ENCODE measurements at regions not wholly inside any gene's neighbourhood (a gene's known extent, or its start where the extent isn't known, plus 50 kb on each side); places are given as distances from the start of the nearest gene placed in this dataset.
"Not testable (repeated sequence)": the region's sequence is repeated elsewhere in the genome, so short reads cannot be mapped to it uniquely, and the experiment has no call there.

DNA sequence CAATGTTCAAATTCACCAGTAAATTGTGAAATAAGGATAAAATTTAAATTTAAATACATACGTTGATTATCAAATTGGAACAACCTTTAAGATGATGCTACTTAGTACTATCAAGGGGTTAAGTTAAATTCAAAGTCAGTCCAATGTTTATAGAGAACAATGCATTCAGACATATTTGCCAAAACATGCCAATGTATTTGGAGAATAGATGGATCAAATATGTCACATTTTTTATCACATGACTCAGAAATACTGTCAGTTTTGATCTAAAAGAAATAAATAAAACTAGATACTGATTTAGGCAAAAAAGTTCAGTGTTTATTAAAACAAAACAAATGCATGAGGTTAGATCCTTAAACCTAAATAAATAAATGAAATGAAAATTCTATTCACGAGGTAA, 281.2 kb downstream of the SLITRK5 start:
- Histone ChIP-seq H3K9me3 (ENCODE audit: control insufficient read depth, low read length) (no peaks in the 10 kb centered on the region), H3K36me3 (ENCODE audit: control insufficient read depth, insufficient read depth, low read length) (no peaks in the 10 kb centered on the region), H3K27ac (ENCODE audit: insufficient read depth, low read length, poor library complexity, severe bottlenecking) (no peak overlapping the region), H3K4me1 (ENCODE audit: control insufficient read depth, insufficient read depth, low read length, poor library complexity, severe bottlenecking) (no peaks in the 10 kb centered on the region), H3K27me3 (replicated peaks; ENCODE audit: control insufficient read depth, insufficient read depth, low read length, poor library complexity, severe bottlenecking) (no peaks in the 10 kb centered on the region), H3K4me3 (ENCODE audit: insufficient read depth, low read depth, low read length, poor library complexity, severe bottlenecking) (no peak overlapping the region)
- no peak for DNase-seq

DNA sequence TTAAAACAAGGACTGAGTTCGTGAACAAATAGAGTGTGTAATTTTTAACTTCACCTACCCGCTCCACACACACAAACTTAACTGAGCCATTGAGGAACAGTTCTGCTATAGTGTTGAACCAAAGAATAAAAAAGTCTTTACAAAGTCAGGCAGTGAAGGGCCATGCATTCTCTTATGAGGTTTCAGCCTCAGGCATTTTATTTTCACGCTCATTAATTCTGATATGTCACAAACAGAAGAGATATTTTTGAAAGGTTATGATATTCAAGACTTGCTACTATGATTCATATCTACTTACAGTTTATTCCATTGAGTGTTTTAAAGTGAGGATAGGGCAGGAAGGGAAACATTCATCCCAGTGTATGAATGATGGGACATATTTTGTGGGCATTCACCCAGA, 282.2 kb downstream of the SLITRK5 start:
- DNase-seq: no peak
- Histone ChIP-seq H3K36me3 (ENCODE audit: control insufficient read depth, insufficient read depth, low read length) (no peaks in the 10 kb centered on the region), H3K4me3 (ENCODE audit: insufficient read depth, low read depth, low read length, poor library complexity, severe bottlenecking) (no peak overlapping the region), H3K4me1 (ENCODE audit: control insufficient read depth, insufficient read depth, low read length, poor library complexity, severe bottlenecking) (no peaks in the 10 kb centered on the region), H3K27ac (ENCODE audit: insufficient read depth, low read length, poor library complexity, severe bottlenecking) (no peak overlapping the region), H3K27me3 (replicated peaks; ENCODE audit: control insufficient read depth, insufficient read depth, low read length, poor library complexity, severe bottlenecking) (no peaks in the 10 kb centered on the region), H3K9me3 (ENCODE audit: control insufficient read depth, low read length) (no peaks in the 10 kb centered on the region)

DNA sequence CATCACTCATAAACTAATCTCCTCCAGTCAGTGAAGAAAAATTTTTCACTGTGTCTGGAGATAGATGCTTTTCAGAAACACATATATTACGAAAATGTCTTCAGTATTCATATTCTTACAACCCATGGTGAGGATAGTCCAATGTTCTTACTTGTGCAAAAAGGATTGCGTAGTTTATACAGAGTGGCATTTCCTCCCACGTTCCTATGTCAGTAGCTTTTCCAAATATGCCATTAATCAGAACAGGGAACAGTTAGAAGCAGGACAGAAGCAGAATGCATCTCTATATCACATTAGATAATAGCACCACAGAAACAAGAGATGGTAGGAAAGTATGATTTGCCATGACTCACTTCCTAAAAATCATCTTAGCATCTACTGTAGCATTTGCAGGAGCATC, 282.9 kb downstream of the SLITRK5 start:
- H3K4me1 ChIP-seq (ENCODE audit: control insufficient read depth, insufficient read depth, low read length, poor library complexity, severe bottlenecking): no peaks in the 10 kb centered on the region
- no peak for DNase-seq

DNA sequence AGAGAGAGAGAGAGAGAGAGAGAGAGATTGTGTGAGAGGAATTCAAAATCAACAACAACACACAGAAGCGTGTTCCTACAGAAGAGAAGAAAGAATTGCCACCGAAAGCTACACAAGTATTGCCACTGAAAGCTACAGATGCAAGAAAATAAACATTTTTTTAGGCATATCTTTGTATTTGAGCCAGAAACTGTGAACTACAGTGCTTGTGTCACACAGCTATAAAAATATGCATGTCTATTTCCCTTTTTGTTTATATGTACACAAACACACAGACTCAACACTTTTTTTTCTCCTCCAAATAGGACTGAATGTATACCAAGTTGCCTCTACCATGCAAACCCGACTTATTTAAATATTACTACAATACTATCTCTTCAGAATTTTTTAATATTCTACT, 290.4 kb downstream of the SLITRK5 start:
- Histone ChIP-seq H3K4me3 (ENCODE audit: insufficient read depth, low read depth, low read length, poor library complexity, severe bottlenecking) (no peak overlapping the region), H3K27me3 (replicated peaks; ENCODE audit: control insufficient read depth, insufficient read depth, low read length, poor library complexity, severe bottlenecking) (no peaks in the 10 kb centered on the region), H3K27ac (ENCODE audit: insufficient read depth, low read length, poor library complexity, severe bottlenecking) (no peak overlapping the region), H3K36me3 (ENCODE audit: control insufficient read depth, insufficient read depth, low read length) (no peaks in the 10 kb centered on the region), H3K4me1 (ENCODE audit: control insufficient read depth, insufficient read depth, low read length, poor library complexity, severe bottlenecking) (no peaks in the 10 kb centered on the region), H3K9me3 (ENCODE audit: control insufficient read depth, low read length) (no peaks in the 10 kb centered on the region)
- no peak for DNase-seq

More for the DNA sequence above, 282.9 kb downstream of the SLITRK5 start:
- no peak overlapping the region for H3K4me3 ChIP-seq (ENCODE audit: insufficient read depth, low read depth, low read length, poor library complexity, severe bottlenecking)
- no peaks in the 10 kb centered on the region for H3K27me3 ChIP-seq (replicated peaks; ENCODE audit: control insufficient read depth, insufficient read depth, low read length, poor library complexity, severe bottlenecking)
- H3K27ac ChIP-seq (ENCODE audit: insufficient read depth, low read length, poor library complexity, severe bottlenecking): no peak overlapping the region
- no peaks in the 10 kb centered on the region for H3K36me3 ChIP-seq (ENCODE audit: control insufficient read depth, insufficient read depth, low read length)
- H3K9me3 ChIP-seq (ENCODE audit: control insufficient read depth, low read length): no peaks in the 10 kb centered on the region

DNA sequence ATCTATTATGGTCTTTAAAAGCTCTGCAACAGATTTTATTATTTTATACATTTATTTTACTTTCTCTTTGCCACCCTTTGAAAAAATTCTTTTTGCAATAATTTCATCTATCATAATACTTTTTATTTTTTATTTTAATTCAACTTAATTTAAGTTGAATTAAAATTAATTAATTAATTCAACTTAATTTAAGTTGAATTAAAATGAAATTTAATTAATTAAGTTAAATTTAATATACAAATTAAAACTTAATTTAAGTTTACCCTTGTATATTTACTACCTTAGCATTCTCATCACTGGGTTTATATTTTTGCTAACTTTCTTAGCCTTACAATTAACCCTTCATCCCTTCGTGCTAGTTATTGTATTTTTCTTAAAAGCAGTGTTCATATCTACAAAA, 301.4 kb downstream of the SLITRK5 start:
- no peaks in the 10 kb centered on the region for H3K4me1 ChIP-seq (ENCODE audit: control insufficient read depth, insufficient read depth, low read length, poor library complexity, severe bottlenecking)
- no peaks in the 10 kb centered on the region for H3K9me3 ChIP-seq (ENCODE audit: control insufficient read depth, low read length)
- no peak overlapping the region for H3K27ac ChIP-seq (ENCODE audit: insufficient read depth, low read length, poor library complexity, severe bottlenecking)
- H3K4me3 ChIP-seq (ENCODE audit: insufficient read depth, low read depth, low read length, poor library complexity, severe bottlenecking): no peak overlapping the region
- DNase-seq: no peak
- no peaks in the 10 kb centered on the region for H3K27me3 ChIP-seq (replicated peaks; ENCODE audit: control insufficient read depth, insufficient read depth, low read length, poor library complexity, severe bottlenecking)
- no peaks in the 10 kb centered on the region for H3K36me3 ChIP-seq (ENCODE audit: control insufficient read depth, insufficient read depth, low read length)

DNA sequence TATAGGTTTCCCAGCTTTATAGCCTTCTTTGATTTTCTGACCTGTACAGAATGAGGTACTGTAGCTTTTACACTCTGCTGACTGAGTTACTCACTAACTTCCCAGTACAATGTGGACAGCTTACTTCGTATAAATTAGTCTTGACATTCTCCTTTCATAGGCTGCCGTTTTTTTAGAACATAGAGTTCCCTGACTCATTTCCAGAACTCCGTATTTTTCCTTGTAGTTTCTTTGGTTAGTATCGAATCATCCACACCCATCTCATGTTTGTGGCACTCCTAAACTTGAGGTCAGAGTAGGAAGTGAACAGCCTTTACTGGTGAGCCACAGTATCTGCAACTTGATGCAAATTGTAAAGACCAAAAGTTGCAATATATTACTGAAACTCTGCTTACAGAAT, 303.9 kb downstream of the SLITRK5 start:
- Histone ChIP-seq H3K4me3 (ENCODE audit: insufficient read depth, low read depth, low read length, poor library complexity, severe bottlenecking) (no peak overlapping the region), H3K36me3 (ENCODE audit: control insufficient read depth, insufficient read depth, low read length) (no peaks in the 10 kb centered on the region), H3K27ac (ENCODE audit: insufficient read depth, low read length, poor library complexity, severe bottlenecking) (no peak overlapping the region), H3K27me3 (replicated peaks; ENCODE audit: control insufficient read depth, insufficient read depth, low read length, poor library complexity, severe bottlenecking) (no peaks in the 10 kb centered on the region), H3K9me3 (ENCODE audit: control insufficient read depth, low read length) (no peaks in the 10 kb centered on the region), H3K4me1 (ENCODE audit: control insufficient read depth, insufficient read depth, low read length, poor library complexity, severe bottlenecking) (no peaks in the 10 kb centered on the region)
- no peak for DNase-seq

DNA sequence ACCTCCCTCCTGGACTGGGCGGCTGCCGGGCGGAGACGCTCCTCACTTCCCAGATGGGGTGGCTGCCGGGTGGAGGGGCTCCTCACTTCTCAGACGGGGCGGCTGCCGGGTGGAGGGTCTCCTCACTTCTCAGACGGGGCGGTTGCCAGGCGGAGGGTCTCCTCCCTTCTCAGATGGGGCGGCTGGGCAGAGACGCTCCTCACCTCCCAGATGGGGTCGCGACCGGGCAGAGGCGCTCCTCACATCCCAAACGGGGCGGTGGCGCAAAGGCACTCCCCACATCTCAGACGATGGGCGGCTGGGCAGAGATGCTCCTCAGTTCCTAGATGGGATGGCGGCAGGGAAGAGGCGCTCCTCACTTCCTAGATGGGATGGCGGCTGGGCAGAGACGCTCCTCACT, 305.5 kb downstream of the SLITRK5 start:
- H3K4me3 ChIP-seq (ENCODE audit: insufficient read depth, low read depth, low read length, poor library complexity, severe bottlenecking); H3K4me1 ChIP-seq (ENCODE audit: control insufficient read depth, insufficient read depth, low read length, poor library complexity, severe bottlenecking); DNase-seq; H3K36me3 ChIP-seq (ENCODE audit: control insufficient read depth, insufficient read depth, low read length); H3K27ac ChIP-seq (ENCODE audit: insufficient read depth, low read length, poor library complexity, severe bottlenecking); H3K27me3 ChIP-seq (replicated peaks; ENCODE audit: control insufficient read depth, insufficient read depth, low read length, poor library complexity, severe bottlenecking); H3K9me3 ChIP-seq (ENCODE audit: control insufficient read depth, low read length): not testable (repeated sequence)

DNA sequence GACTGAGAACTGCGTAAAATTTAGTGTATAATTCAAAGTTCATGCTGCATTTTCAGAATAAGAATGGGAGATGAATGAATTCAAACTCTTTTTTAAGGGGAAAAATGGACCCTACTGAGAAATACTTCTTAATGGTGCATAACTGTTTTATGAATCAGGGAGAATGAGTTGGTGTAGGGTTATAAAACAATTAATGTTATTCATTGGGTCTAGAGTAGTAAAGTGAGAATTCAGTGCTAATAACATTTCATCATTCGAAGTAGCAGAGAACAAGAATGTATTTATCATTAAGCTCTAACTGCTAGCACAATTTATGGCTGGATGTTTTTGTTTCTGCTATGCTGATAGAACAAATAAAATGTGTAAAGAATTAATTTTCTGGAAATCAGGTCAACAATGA, 310.2 kb downstream of the SLITRK5 start:
- no peaks in the 10 kb centered on the region for H3K9me3 ChIP-seq (ENCODE audit: control insufficient read depth, low read length)
- no peak overlapping the region for H3K4me3 ChIP-seq (ENCODE audit: insufficient read depth, low read depth, low read length, poor library complexity, severe bottlenecking)
- no peak for DNase-seq
- H3K27me3 ChIP-seq (replicated peaks; ENCODE audit: control insufficient read depth, insufficient read depth, low read length, poor library complexity, severe bottlenecking): no peaks in the 10 kb centered on the region
- H3K36me3 ChIP-seq (ENCODE audit: control insufficient read depth, insufficient read depth, low read length): no peaks in the 10 kb centered on the region
- H3K27ac ChIP-seq (ENCODE audit: insufficient read depth, low read length, poor library complexity, severe bottlenecking): no peak overlapping the region
- H3K4me1 ChIP-seq (ENCODE audit: control insufficient read depth, insufficient read depth, low read length, poor library complexity, severe bottlenecking): no peaks in the 10 kb centered on the region

DNA sequence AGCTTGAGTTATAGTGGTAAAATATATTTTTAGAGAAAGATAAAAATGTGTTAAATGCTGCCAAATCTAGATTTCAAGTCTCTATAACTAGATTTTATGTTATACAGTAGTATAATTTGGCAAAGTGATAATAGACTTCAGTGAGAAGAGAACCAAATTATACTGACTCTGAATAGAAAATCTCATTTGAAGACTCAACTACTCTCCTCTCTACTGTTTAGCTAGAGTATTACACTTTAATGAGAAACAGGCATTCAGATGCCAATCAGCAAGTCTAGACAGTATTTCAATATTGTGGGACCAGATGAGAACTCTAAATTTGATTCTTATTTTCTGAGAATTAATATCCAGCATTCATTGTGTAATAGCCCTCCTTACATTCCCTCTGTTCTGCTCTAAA, 311.2 kb downstream of the SLITRK5 start:
- no peaks in the 10 kb centered on the region for H3K9me3 ChIP-seq (ENCODE audit: control insufficient read depth, low read length)
- H3K36me3 ChIP-seq (ENCODE audit: control insufficient read depth, insufficient read depth, low read length): no peaks in the 10 kb centered on the region
- H3K4me3 ChIP-seq (ENCODE audit: insufficient read depth, low read depth, low read length, poor library complexity, severe bottlenecking): no peak overlapping the region
- no peaks in the 10 kb centered on the region for H3K4me1 ChIP-seq (ENCODE audit: control insufficient read depth, insufficient read depth, low read length, poor library complexity, severe bottlenecking)
- no peak overlapping the region for H3K27ac ChIP-seq (ENCODE audit: insufficient read depth, low read length, poor library complexity, severe bottlenecking)
- H3K27me3 ChIP-seq (replicated peaks; ENCODE audit: control insufficient read depth, insufficient read depth, low read length, poor library complexity, severe bottlenecking): no peaks in the 10 kb centered on the region
- no peak for DNase-seq

DNA sequence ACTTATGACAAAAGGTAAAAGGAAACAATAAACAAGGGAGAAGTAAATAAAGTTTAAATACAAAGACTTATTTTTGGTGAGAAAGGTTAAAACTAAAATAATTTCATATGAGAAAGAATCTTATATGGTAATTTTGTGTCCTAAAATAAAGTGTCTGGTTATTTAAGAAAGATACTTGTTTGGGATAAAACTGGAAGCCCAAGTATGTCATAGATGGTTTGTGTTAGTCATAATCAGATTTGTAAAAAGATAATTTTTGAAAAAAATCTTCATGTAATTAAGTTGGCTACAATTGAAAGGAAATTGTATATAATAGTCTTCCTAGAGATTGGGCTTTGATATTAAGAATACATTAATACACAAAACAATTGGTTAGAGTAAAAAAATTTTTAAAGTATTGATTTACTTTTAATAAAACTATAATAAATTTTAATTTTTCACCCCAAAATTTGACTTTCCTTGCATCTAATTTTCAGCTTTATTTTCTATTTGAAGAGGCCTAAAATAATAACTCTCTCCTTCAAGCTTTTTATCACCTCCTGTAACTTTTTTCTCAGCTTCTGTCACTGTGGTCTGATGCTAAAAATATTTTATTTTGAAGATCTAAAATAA, 315.6 kb downstream of the SLITRK5 start:
- H3K9me3 ChIP-seq (ENCODE audit: control insufficient read depth, low read length): no peaks in the 10 kb centered on the region
- H3K27ac ChIP-seq (ENCODE audit: insufficient read depth, low read length, poor library complexity, severe bottlenecking): no peak overlapping the region
- DNase-seq: no peak
- H3K36me3 ChIP-seq (ENCODE audit: control insufficient read depth, insufficient read depth, low read length): no peaks in the 10 kb centered on the region
- no peak overlapping the region for H3K4me3 ChIP-seq (ENCODE audit: insufficient read depth, low read depth, low read length, poor library complexity, severe bottlenecking)
- H3K4me1 ChIP-seq (ENCODE audit: control insufficient read depth, insufficient read depth, low read length, poor library complexity, severe bottlenecking): no peaks in the 10 kb centered on the region
- no peaks in the 10 kb centered on the region for H3K27me3 ChIP-seq (replicated peaks; ENCODE audit: control insufficient read depth, insufficient read depth, low read length, poor library complexity, severe bottlenecking)

DNA sequence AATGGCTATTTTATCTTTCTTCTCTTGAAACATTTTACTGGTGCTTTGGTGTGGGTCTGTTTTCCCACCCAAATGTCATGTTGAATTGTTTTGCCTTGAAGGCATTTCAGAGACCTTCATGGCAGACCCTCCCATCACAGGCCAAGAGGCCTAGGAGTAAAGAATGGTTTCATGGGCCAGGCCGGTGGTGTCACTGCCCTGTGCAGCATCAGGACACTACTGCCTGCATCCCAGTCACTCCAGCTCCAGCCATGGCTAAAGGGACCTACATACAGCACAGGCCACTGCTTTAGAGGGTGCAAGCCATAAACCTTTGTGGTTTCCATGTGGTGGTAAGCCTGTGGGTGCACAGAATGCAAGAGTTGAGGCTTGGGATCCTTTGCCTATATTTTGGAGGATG, 326.9 kb downstream of the SLITRK5 start:
- no peaks in the 10 kb centered on the region for H3K27me3 ChIP-seq (replicated peaks; ENCODE audit: control insufficient read depth, insufficient read depth, low read length, poor library complexity, severe bottlenecking)
- no peak overlapping the region for H3K4me3 ChIP-seq (ENCODE audit: insufficient read depth, low read depth, low read length, poor library complexity, severe bottlenecking)
- H3K36me3 ChIP-seq (ENCODE audit: control insufficient read depth, insufficient read depth, low read length): no peaks in the 10 kb centered on the region
- no peak for DNase-seq
- no peak overlapping the region for H3K27ac ChIP-seq (ENCODE audit: insufficient read depth, low read length, poor library complexity, severe bottlenecking)
- peaks cover 4% of the 10 kb centered on the region for H3K9me3 ChIP-seq (ENCODE audit: control insufficient read depth, low read length)
- H3K4me1 ChIP-seq (ENCODE audit: control insufficient read depth, insufficient read depth, low read length, poor library complexity, severe bottlenecking): no peaks in the 10 kb centered on the region

Measured in effector memory CD4-positive, alpha-beta T cell (primary cell).